GM13977 (cell line): ENCODE measurements at regions not wholly inside any gene's neighbourhood (a gene's known extent, or its start where the extent isn't known, plus 50 kb on each side); places are given as distances from the start of the nearest gene placed in this dataset.

Experiments used
- DNase-seq: peaks from one replicate; pipeline ENCODE4 v3.0.0; 2012; ENCODE audit warnings: low spot score
- in situ Hi-C: fragments of 300-500 bp; cut with MboI; formaldehyde crosslinking; loops from one replicate; pipeline ENCODE4 v1.12.0; 2022; ENCODE audit warnings: low sequenced_read_pairs, low pct_unique_long_range_greater_than_20kb, mixed read lengths, inconsistent platforms; ENCODE audit not compliant: unreplicated experiment
- TF ChIP-seq, protein P1 (sequence below): IDR thresholded peaks from 2 replicates; pipeline ENCODE4 v1.5.1; 2012; ENCODE audit warnings: mild to moderate bottlenecking, control low read depth; ENCODE audit not compliant: insufficient read depth; ENCODE audit errors: extremely low read depth, missing control alignments

DNA sequence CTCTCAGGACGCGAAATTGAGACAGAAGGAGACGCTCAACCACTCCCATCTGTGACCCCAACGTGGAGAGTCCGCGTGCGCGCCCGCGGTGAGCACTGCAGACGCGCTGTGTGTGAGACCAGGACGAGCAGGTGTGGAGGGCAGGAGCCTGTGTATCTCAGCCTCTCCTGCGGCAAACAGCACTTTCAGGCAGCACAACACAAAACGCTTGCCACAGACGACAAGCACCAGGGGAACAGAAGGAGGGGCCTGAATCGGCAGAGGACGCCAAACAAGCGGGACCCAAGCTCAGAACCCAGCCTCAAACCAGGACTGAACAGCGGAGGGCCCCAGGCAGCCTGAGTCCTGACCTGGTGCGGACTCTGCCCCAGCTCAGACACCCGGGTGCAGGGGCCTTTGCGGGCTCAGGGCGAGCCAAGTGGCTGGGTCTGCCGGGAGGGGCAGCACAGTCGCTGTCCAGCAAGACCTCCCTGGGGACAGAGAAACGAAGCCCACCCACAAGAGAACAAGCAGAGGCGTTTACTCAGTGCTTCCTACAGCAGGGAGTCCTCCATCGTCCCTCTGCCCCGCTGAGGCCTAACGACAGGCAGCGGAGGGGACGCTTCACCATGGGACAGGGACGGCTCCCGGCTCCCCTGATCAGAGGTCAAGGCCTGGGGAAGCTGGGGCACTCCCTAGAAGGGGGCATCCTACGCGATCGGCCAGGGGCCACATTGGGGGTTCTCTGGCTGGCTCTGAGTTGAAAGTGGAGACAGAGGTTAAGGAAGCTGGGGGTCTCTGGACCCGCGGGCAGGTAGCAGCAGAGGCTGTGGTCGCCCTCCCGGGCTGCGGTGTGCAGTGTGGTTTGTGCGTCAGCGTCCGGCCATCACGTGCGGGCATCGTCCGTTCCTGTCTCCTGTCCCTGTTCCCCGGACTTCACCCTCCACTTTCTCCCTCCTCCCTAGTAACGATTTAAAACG, 560.8 kb downstream of the BRD1 start:
- in situ Hi-C loops: no loop called here
- TF ChIP-seq, protein P1, sequence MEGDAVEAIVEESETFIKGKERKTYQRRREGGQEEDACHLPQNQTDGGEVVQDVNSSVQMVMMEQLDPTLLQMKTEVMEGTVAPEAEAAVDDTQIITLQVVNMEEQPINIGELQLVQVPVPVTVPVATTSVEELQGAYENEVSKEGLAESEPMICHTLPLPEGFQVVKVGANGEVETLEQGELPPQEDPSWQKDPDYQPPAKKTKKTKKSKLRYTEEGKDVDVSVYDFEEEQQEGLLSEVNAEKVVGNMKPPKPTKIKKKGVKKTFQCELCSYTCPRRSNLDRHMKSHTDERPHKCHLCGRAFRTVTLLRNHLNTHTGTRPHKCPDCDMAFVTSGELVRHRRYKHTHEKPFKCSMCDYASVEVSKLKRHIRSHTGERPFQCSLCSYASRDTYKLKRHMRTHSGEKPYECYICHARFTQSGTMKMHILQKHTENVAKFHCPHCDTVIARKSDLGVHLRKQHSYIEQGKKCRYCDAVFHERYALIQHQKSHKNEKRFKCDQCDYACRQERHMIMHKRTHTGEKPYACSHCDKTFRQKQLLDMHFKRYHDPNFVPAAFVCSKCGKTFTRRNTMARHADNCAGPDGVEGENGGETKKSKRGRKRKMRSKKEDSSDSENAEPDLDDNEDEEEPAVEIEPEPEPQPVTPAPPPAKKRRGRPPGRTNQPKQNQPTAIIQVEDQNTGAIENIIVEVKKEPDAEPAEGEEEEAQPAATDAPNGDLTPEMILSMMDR: no peak

DNA sequence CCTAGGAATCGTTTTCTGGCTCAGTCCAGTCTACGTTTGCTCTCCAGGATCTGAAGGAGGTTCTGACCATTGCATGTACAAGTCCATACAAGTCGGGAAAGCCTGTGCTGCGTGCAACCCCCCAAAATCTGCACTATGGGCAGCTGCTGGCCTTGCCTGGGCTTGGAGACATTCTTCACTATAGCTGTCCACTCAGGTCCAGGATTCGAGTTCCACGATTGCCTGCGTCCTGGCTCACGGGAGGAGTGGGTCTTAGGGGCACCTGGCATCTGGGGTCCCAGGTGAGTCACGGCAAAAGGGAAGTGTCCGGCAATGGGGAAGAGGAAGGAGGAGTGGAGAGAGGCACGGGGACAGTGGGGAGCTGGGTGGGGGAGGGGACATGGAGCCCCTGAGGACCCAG, 563.0 kb downstream of the BRD1 start:
- DNase-seq: no peak
- TF ChIP-seq, protein P1: no peak
- in situ Hi-C loops: no loop called here

More for the DNA sequence above, 560.8 kb downstream of the BRD1 start:
- no peak for DNase-seq

DNA sequence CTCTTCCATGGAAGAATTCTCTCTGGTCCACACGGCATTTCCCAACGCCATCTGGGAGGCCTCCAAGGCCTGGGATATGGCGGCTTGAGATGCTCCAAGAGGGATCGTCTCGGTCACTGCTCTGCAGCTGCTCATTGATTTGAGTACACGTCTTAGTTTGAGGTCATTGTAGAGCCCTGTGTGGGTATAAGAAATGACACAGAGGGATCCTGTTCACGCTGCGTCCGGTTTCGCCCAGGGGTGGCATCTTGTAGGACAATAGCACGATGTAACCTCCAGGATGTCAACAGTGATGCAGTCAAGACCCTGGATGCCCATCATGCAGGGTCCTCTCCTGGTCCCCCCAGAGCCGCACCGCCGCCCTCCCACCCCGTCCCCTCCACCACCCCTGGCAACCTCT, 564.6 kb downstream of the BRD1 start:
- in situ Hi-C loops: no loop called here
- TF ChIP-seq, protein P1: no peak
- DNase-seq: no peak

DNA sequence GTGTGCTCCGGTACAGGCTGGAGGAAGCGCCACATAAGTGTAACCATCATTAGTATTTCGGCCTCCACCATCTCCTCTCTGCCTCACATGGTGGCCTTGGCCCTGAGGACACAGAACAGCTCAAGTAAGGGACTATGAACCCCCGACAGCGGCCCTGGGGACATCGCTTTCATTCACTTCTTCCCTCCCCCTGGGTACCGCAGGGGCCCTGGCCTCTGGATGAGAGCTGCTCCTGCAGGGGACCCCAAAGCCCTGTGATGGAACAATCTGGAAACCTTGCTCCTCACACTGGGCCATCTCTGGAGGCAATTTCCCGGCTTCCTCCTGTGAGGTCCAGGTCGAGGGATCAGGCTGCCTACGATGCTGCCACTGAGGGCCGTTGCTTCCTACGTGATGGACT, 565.5 kb downstream of the BRD1 start:
- TF ChIP-seq, protein P1: no peak
- in situ Hi-C loops: no loop called here
- no peak for DNase-seq

DNA sequence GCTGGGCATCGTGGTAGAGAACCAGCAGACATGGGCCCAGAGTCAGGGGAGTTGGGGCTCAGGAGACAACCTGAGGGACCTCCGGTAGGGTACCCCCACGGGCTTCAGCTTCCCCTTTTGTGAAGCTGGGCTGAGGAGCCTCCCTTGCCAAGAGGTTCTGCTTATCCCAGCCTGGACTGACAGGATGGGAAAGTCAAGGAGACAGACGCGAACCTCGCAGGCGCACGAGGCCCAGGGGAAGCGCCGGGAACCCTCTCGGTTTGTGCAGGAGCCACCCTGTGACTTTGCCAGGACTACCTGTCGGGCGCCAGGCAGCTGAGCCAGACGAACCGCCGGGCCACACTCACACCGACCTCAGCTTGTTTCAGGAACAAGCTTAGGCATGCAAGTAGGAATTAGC, 566.1 kb downstream of the BRD1 start:
- no peak for DNase-seq
- in situ Hi-C loops: no loop called here
- TF ChIP-seq, protein P1: no peak

DNA sequence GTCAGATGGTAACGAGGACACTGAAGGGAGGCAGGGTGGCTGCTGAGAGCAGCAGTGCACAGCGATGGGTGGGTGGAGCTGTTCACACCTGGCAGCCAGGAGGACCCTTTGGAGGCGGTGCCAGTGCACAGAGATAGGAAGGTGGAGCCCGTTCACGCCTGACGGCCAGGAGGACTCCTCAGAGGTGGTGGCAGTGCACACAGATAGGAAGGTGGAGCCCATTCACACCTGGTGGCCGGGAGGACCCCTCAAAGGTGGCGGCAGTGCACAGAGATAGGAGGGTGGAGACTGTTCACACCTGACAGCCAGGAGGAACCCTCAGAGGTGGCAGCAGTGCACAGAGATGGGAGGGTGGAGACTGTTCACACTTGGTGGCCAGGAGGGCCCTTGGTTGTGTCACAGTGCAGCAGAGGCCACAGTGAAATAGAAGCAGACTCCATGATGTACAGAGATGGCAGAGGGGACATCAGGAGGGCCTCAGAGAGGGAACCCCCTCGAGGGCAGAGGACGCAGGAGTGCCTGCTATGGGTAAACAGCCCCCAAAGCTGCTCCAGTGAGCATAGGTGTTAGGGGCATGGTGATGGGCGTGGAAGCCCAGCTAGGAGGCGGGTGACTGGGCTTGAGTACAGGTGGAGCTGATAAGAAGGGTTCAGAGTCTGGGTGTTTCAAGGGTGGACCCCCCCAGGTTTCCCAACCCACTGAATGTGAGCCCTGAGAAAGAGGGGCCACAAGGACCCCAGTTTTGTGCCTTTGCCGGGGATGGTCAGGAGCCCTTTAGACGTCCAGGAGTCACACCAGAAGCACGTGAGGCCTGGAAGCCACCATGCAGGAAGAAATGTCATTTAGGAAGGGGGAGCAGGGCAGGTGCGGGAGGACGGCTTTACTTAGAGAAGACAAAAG, 566.7 kb downstream of the BRD1 start:
- no peak for DNase-seq
- TF ChIP-seq, protein P1: no peak
- in situ Hi-C loops: no loop called here
